GM23338 (cell line): ENCODE measurements at regions not wholly inside any gene's neighbourhood (a gene's known extent, or its start where the extent isn't known, plus 50 kb on each side); places are given as distances from the start of the nearest gene placed in this dataset.

Experiments
- ATAC-seq: fragments of 200-7000 bp; cut with Tn5 transposase; 3 replicates; pipeline ENCODE4 v1.9.1; 2020
- DNase-seq: peaks from one replicate; pipeline ENCODE4 v3.0.0-alpha.2; 2015; ENCODE audit warnings: low spot score
- H2AFZ ChIP-seq: fragments of 200-600 bp; sonication (generic); 2 replicates; pipeline ENCODE4 v1.8.0; 2016; ENCODE audit warnings: antibody characterized with exemption, mild to moderate bottlenecking, moderate library complexity
- H3F3A ChIP-seq: fragments of 200-600 bp; sonication (generic); replicated peaks from 2 replicates; pipeline ENCODE4 v1.8.0; 2017; ENCODE audit warnings: antibody characterized with exemption, mixed run types, low read depth
- H3K27ac ChIP-seq: fragments of 200-600 bp; sonication (generic); 2 replicates; pipeline ENCODE4 v1.6.1; 2016; ENCODE audit warnings: low read depth
- H3K27me3 ChIP-seq: fragments of 200-600 bp; sonication (generic); 2 replicates; pipeline ENCODE4 v1.8.0; 2016; ENCODE audit warnings: mild to moderate bottlenecking, mixed run types, moderate library complexity; ENCODE audit not compliant: insufficient read depth
- H3K36me3 ChIP-seq: fragments of 200-600 bp; sonication (generic); 2 replicates; pipeline ENCODE4 v1.8.0; 2016; ENCODE audit warnings: mild to moderate bottlenecking; ENCODE audit not compliant: insufficient read depth
- H3K4me1 ChIP-seq: fragments of 200-600 bp; sonication (generic); 2 replicates; pipeline ENCODE4 v1.8.0; 2016; ENCODE audit warnings: mild to moderate bottlenecking, moderate library complexity; ENCODE audit not compliant: insufficient read depth
- H3K4me2 ChIP-seq: fragments of 200-600 bp; sonication (generic); 2 replicates; pipeline ENCODE4 v1.7.1; 2017; ENCODE audit warnings: mixed run types
- H3K4me3 ChIP-seq: fragments of 200-600 bp; sonication (generic); 2 replicates; pipeline ENCODE4 v1.6.1; 2016; ENCODE audit warnings: mixed run types
- H3K79me2 ChIP-seq: fragments of 200-600 bp; sonication (generic); replicated peaks from 2 replicates; pipeline ENCODE4 v1.8.0; 2017; ENCODE audit warnings: mild to moderate bottlenecking; ENCODE audit not compliant: insufficient read depth
- H3K9me2 ChIP-seq: fragments of 200-600 bp; sonication (generic); 2 replicates; pipeline ENCODE4 v1.8.0; 2017; ENCODE audit not compliant: insufficient read depth
- H4K20me1 ChIP-seq: fragments of 200-600 bp; sonication (generic); replicated peaks from 2 replicates; pipeline ENCODE4 v1.8.0; 2017; ENCODE audit warnings: mild to moderate bottlenecking; ENCODE audit not compliant: insufficient read depth
- H3K27ac Mint-ChIP-seq: 2 replicates; pipeline ENCODE4 v1.8.0; 2020; ENCODE audit warnings: inconsistent platforms, mild to moderate bottlenecking, moderate library complexity, mixed read lengths
- H3K27me3 Mint-ChIP-seq: 3 replicates; pipeline ENCODE4 v1.8.0; 2022; ENCODE audit warnings: low read depth, mild to moderate bottlenecking, moderate library complexity, mixed read lengths, inconsistent platforms; ENCODE audit not compliant: insufficient read depth, poor library complexity
- H3K36me3 Mint-ChIP-seq: 3 replicates; pipeline ENCODE4 v1.8.0; 2021; ENCODE audit warnings: low read depth, mild to moderate bottlenecking, inconsistent platforms, moderate library complexity, mixed read lengths
- H3K4me1 Mint-ChIP-seq: 3 replicates; pipeline ENCODE4 v1.8.0; 2020; ENCODE audit warnings: mild to moderate bottlenecking, inconsistent platforms, mixed read lengths
- H3K4me3 Mint-ChIP-seq: 3 replicates; pipeline ENCODE4 v1.8.0; 2021; ENCODE audit warnings: moderate library complexity, mild to moderate bottlenecking, inconsistent platforms, mixed read lengths
- H3K9me3 Mint-ChIP-seq: 3 replicates; pipeline ENCODE4 v1.8.0; 2020; ENCODE audit warnings: moderate library complexity, mild to moderate bottlenecking, inconsistent platforms, mixed read lengths
- CREB1 ChIP-seq: fragments of 250-450 bp; sonication (Bioruptor Pico); IDR thresholded peaks from 2 replicates; pipeline ENCODE4 v1.5.0; 2020; ENCODE audit warnings: low read depth, mild to moderate bottlenecking, moderate library complexity
- EZH2 ChIP-seq: fragments of 200-600 bp; sonication (generic); IDR thresholded peaks from one replicate; pipeline ENCODE4 v1.8.0; 2017; ENCODE audit warnings: antibody characterized with exemption, mild to moderate bottlenecking, low read depth; ENCODE audit not compliant: unreplicated experiment
- EZH2phosphoT487 ChIP-seq: fragments of 200-600 bp; sonication (generic); IDR thresholded peaks from one replicate; pipeline ENCODE4 v1.8.1; 2018; ENCODE audit warnings: antibody characterized with exemption; ENCODE audit not compliant: unreplicated experiment
- JUNB ChIP-seq: IDR thresholded peaks from one replicate; pipeline ENCODE4 v1.6.1; 2016; ENCODE audit warnings: antibody characterized with exemption; ENCODE audit not compliant: unreplicated experiment
- NANOG ChIP-seq: IDR thresholded peaks from 2 replicates; pipeline ENCODE4 v1.6.1; 2016; ENCODE audit warnings: antibody characterized with exemption, borderline replicate concordance
- POLR2AphosphoS5 ChIP-seq: IDR thresholded peaks from 2 replicates; pipeline ENCODE4 v1.6.1; 2016; ENCODE audit warnings: antibody characterized with exemption, low read depth
- STAT1 ChIP-seq: IDR thresholded peaks from one replicate; pipeline ENCODE4 v1.6.1; 2016; ENCODE audit warnings: antibody characterized with exemption; ENCODE audit not compliant: unreplicated experiment
- ZNF114 ChIP-seq: fragments of 250-450 bp; sonication (Bioruptor Pico); IDR thresholded peaks from 2 replicates; pipeline ENCODE4 v1.5.0; 2020; ENCODE audit warnings: mild to moderate bottlenecking, moderate library complexity
- ZNF331 ChIP-seq: fragments of 250-450 bp; sonication (Bioruptor Pico); IDR thresholded peaks from 2 replicates; pipeline ENCODE4 v1.5.0; 2020; ENCODE audit warnings: low read depth, mild to moderate bottlenecking, moderate library complexity
- TF ChIP-seq, protein P1 (sequence below): IDR thresholded peaks from 2 replicates; pipeline ENCODE4 v1.6.1; 2016; ENCODE audit warnings: antibody characterized with exemption
- TF ChIP-seq, protein P2 (sequence below): IDR thresholded peaks from one replicate; pipeline ENCODE4 v1.6.1; 2018; ENCODE audit warnings: antibody characterized with exemption; ENCODE audit not compliant: unreplicated experiment
- TF ChIP-seq, protein P3 (sequence below), 2 experiments: fragments of 200-600 bp in 1 of 2; sonication (generic) in 1 of 2; conservative IDR thresholded peaks; 2 replicates each; pipeline versions ENCODE4 v1.5.1 to v1.6.1; 2016 to 2017; ENCODE audit warnings: antibody characterized with exemption in 2 of 2, low read depth in 2 of 2, mild to moderate bottlenecking in 2 of 2, moderate library complexity in 1 of 2

DNA sequence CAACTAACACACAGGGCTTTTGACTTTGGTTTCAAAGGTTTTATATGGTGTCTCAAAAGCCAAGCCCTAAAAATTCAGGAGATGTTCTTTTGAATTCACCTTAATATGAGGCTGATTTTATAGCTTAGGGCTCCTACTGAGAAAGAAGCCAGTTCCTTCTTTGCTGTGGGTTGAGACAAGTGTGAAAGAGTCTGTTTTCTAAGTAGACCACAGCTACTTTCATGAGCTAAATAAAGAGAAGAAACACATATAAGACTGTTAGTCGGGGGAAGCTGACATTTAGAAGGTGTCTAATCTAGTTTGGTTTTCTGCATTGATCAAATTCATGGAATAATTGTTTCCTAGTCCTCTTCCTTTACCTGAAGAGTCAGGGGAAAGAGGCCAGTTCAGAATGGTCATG lies 332.1 kb upstream of the CELF2 start:
- ATAC-seq: no peak
- peaks cover 3% of the 10 kb centered on the region for H3K27me3 Mint-ChIP-seq
- H3K4me1 ChIP-seq: peaks cover 4% of the 10 kb centered on the region; the same call in 1 of the 2 replicates
- peaks cover 7% of the 10 kb centered on the region; the same call in 2 of the 3 replicates for H3K9me3 Mint-ChIP-seq
- no peaks in the 10 kb centered on the region for H3K9me2 ChIP-seq
- no peak overlapping the region for H3K4me3 Mint-ChIP-seq
- H3F3A ChIP-seq: no peaks in the 10 kb centered on the region
- H3K4me1 Mint-ChIP-seq: peaks cover 11% of the 10 kb centered on the region
- no peaks in the 10 kb centered on the region for H4K20me1 ChIP-seq
- no peak overlapping the region for H2AFZ ChIP-seq
- no peaks in the 10 kb centered on the region for H3K79me2 ChIP-seq
- H3K4me2 ChIP-seq: no peak overlapping the region
- no peak for DNase-seq
- H3K27me3 ChIP-seq: no peaks in the 10 kb centered on the region
- H3K27ac Mint-ChIP-seq: no peak overlapping the region
- H3K36me3 Mint-ChIP-seq: peaks cover 4% of the 10 kb centered on the region; the same call in 2 of the 3 replicates
- no peak overlapping the region for H3K4me3 ChIP-seq
- H3K27ac ChIP-seq: no peak overlapping the region
- H3K36me3 ChIP-seq: no peaks in the 10 kb centered on the region
- TF ChIP-seq CREB1 (CRISPR knock-in tag) (no peak), STAT1 (no peak), EZH2 (no peak), ZNF331 (CRISPR knock-in tag) (no peak)
- TF ChIP-seq, protein P1, sequence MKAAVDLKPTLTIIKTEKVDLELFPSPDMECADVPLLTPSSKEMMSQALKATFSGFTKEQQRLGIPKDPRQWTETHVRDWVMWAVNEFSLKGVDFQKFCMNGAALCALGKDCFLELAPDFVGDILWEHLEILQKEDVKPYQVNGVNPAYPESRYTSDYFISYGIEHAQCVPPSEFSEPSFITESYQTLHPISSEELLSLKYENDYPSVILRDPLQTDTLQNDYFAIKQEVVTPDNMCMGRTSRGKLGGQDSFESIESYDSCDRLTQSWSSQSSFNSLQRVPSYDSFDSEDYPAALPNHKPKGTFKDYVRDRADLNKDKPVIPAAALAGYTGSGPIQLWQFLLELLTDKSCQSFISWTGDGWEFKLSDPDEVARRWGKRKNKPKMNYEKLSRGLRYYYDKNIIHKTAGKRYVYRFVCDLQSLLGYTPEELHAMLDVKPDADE: no peak

DNA sequence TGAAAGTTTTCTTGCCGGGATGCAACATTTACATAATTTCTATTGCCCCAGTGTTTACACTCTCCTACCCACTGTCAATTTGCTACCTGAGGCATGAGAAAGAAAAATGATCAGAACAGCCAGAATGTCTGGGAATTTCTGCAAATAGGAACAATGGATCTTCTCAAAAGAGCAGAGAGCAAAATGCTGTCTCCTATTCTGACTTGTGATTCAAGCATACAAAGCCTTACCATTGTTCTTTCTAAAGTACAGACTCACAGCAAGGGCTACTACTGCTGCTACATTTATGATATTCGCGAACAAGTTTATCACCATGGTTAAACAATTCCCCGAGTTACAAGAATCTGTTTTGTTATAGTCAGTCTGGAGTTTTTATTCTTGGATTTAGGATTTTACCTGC lies 329.9 kb upstream of the CELF2 start:
- no peaks in the 10 kb centered on the region for H3K36me3 ChIP-seq
- TF ChIP-seq STAT1: no peak
- TF ChIP-seq EZH2phosphoT487: no peak
- no peak for TF ChIP-seq EZH2
- TF ChIP-seq NANOG: no peak
- TF ChIP-seq, protein P2, sequence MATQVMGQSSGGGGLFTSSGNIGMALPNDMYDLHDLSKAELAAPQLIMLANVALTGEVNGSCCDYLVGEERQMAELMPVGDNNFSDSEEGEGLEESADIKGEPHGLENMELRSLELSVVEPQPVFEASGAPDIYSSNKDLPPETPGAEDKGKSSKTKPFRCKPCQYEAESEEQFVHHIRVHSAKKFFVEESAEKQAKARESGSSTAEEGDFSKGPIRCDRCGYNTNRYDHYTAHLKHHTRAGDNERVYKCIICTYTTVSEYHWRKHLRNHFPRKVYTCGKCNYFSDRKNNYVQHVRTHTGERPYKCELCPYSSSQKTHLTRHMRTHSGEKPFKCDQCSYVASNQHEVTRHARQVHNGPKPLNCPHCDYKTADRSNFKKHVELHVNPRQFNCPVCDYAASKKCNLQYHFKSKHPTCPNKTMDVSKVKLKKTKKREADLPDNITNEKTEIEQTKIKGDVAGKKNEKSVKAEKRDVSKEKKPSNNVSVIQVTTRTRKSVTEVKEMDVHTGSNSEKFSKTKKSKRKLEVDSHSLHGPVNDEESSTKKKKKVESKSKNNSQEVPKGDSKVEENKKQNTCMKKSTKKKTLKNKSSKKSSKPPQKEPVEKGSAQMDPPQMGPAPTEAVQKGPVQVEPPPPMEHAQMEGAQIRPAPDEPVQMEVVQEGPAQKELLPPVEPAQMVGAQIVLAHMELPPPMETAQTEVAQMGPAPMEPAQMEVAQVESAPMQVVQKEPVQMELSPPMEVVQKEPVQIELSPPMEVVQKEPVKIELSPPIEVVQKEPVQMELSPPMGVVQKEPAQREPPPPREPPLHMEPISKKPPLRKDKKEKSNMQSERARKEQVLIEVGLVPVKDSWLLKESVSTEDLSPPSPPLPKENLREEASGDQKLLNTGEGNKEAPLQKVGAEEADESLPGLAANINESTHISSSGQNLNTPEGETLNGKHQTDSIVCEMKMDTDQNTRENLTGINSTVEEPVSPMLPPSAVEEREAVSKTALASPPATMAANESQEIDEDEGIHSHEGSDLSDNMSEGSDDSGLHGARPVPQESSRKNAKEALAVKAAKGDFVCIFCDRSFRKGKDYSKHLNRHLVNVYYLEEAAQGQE: no peak
- TF ChIP-seq POLR2AphosphoS5: no peak
- no peak for TF ChIP-seq CREB1 (CRISPR knock-in tag)
- TF ChIP-seq, protein P3, sequence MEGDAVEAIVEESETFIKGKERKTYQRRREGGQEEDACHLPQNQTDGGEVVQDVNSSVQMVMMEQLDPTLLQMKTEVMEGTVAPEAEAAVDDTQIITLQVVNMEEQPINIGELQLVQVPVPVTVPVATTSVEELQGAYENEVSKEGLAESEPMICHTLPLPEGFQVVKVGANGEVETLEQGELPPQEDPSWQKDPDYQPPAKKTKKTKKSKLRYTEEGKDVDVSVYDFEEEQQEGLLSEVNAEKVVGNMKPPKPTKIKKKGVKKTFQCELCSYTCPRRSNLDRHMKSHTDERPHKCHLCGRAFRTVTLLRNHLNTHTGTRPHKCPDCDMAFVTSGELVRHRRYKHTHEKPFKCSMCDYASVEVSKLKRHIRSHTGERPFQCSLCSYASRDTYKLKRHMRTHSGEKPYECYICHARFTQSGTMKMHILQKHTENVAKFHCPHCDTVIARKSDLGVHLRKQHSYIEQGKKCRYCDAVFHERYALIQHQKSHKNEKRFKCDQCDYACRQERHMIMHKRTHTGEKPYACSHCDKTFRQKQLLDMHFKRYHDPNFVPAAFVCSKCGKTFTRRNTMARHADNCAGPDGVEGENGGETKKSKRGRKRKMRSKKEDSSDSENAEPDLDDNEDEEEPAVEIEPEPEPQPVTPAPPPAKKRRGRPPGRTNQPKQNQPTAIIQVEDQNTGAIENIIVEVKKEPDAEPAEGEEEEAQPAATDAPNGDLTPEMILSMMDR (conservative IDR thresholded peaks at IDR 0.05; ENCODE audit: low read depth in 2 of 2): no peak
- TF ChIP-seq ZNF114 (CRISPR knock-in tag): no peak
- TF ChIP-seq JUNB: no peak
- TF ChIP-seq, protein P1: no peak

More for the DNA sequence above, 329.9 kb upstream of the CELF2 start:
- Histone ChIP-seq H3K9me2 (no peaks in the 10 kb centered on the region), H3F3A (no peaks in the 10 kb centered on the region), H3K27me3 (no peaks in the 10 kb centered on the region), H3K4me1 (peaks cover 4% of the 10 kb centered on the region; the same call in 1 of the 2 replicates), H3K4me2 (no peak overlapping the region), H3K4me3 (no peak overlapping the region), H4K20me1 (no peaks in the 10 kb centered on the region), H2AFZ (no peak overlapping the region), H3K27ac (no peak overlapping the region), H3K79me2 (no peaks in the 10 kb centered on the region)
- Mint-ChIP-seq H3K27me3 (peaks cover 3% of the 10 kb centered on the region), H3K4me1 (peaks cover 11% of the 10 kb centered on the region), H3K9me3 (peaks cover 7% of the 10 kb centered on the region; the same call in 2 of the 3 replicates), H3K4me3 (no peak overlapping the region), H3K36me3 (peaks cover 4% of the 10 kb centered on the region; the same call in 2 of the 3 replicates), H3K27ac (no peak overlapping the region)
- ATAC-seq (no peak), DNase-seq (no peak)
